Aorta (tissue), 5 donors: ENCODE measurements at regions not wholly inside any gene's neighbourhood (a gene's known extent, or its start where the extent isn't known, plus 50 kb on each side); places are given as distances from the start of the nearest gene placed in this dataset.
"Not testable (repeated sequence)": the region's sequence is repeated elsewhere in the genome, so short reads cannot be mapped to it uniquely, and the experiment has no call there.

ENCODE experiments used
- ATAC-seq: fragments of 200-7000 bp; cut with Tn5 transposase; one replicate; pipeline ENCODE4 v1.9.1; 2022; ENCODE audit warnings: moderate library complexity; ENCODE audit not compliant: low FRiP score
- DNase-seq, 2 donors: peaks; one replicate each; pipeline ENCODE4 v3.0.0-alpha.2; 2020
- H3K27ac ChIP-seq, 2 donors: one replicate each; pipeline ENCODE4 v1.5.1; 2013; ENCODE audit warnings: low read length in 2 of 2, mild to moderate bottlenecking in 2 of 2, moderate library complexity in 2 of 2, control low read depth in 1 of 2, inconsistent platforms in 1 of 2, low read depth in 1 of 2
- H3K27me3 ChIP-seq, 2 donors: one replicate each; pipeline ENCODE4 v1.6.1; 2013; ENCODE audit warnings: control low read depth in 1 of 2, low read length in 1 of 2, mild to moderate bottlenecking in 1 of 2, moderate library complexity in 1 of 2; ENCODE audit not compliant: insufficient read depth in 2 of 2, control insufficient read depth in 1 of 2
- H3K36me3 ChIP-seq, 2 donors: one replicate each; pipeline ENCODE4 v1.6.1; 2013; ENCODE audit warnings: control low read depth in 1 of 2, low read length in 1 of 2, mild to moderate bottlenecking in 1 of 2; ENCODE audit not compliant: insufficient read depth in 2 of 2, control insufficient read depth in 1 of 2
- H3K4me1 ChIP-seq, 2 donors: one replicate each; pipeline ENCODE4 v1.6.1; 2013; ENCODE audit warnings: low read length in 2 of 2, control low read depth in 1 of 2, mild to moderate bottlenecking in 1 of 2, moderate library complexity in 1 of 2; ENCODE audit not compliant: insufficient read depth in 2 of 2, control insufficient read depth in 1 of 2
- H3K4me3 ChIP-seq, 2 donors: one replicate each; pipeline ENCODE4 v1.5.1; 2013; ENCODE audit warnings: low read length in 2 of 2, control low read depth in 1 of 2, mild to moderate bottlenecking in 1 of 2
- H3K9me3 ChIP-seq: one replicate; pipeline ENCODE4 v1.6.1; 2013; ENCODE audit warnings: mild to moderate bottlenecking, low read length; ENCODE audit not compliant: control insufficient read depth
- WGBS, 2 donors: extraction: QIAGEN DNeasy Blood & Tissue Kit; methylation state at CpG; one replicate each; pipeline ENCODE4 v1.1.7; 2013; 5-methylcytosine and 5-hydroxymethylcytosine counted together
- intact Hi-C, 2 donors: fragments of 100-400 bp; cut with DNase I; formaldehyde crosslinking; loops; one replicate each; pipeline versions ENCODE4 v1.14.2 to v1.15.0; 2022
- donor health status: healthy with polysubstance abuse.
- donor health status: Bipolar disorder and iron deficiency.
- donor health status: DM: no; HTN: no; CAD: no.
- donor health status: DM: no; HTN: no; CAD: no.
- donor health status: DM: yes; HTN: yes; CAD: no.

DNA sequence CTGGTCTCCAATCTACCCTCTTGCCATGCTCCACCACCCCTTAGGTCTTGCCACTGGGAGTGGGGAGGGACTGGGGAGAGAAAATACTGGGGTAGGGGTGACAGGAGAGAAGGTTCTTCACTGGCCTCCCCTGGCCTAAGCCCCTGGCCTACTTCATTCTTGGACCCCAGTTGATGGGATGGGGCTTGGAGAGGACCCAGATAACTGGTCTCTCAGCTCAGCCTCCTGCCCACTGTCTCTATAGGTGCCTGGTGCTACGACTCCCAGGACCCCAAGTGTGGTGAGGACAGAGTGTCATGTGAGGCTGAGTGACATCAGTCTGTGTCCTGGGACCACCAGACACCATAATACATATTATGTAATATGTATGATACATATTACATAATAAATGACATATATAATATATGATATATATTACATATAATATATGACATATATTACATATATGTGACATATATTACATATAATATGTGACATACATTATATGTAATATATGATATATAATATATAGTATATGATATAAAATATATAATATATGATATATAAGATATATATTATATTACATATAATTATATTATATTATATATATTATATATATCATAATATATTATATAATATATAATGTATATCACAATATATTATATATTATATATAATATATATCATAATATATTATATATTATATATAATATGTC is 85.1 kb downstream of the USP18 start:
- H3K36me3 ChIP-seq, H3K27ac ChIP-seq, ATAC-seq, H3K9me3 ChIP-seq, DNase-seq, intact Hi-C loops, H3K4me3 ChIP-seq, H3K4me1 ChIP-seq, H3K27me3 ChIP-seq: not testable (repeated sequence)
- 91% methylated on average over 1 of the region's 1 CpG; no CpG with 5 or more reads in 1 of the 2 donors for WGBS, 2 donors

DNA sequence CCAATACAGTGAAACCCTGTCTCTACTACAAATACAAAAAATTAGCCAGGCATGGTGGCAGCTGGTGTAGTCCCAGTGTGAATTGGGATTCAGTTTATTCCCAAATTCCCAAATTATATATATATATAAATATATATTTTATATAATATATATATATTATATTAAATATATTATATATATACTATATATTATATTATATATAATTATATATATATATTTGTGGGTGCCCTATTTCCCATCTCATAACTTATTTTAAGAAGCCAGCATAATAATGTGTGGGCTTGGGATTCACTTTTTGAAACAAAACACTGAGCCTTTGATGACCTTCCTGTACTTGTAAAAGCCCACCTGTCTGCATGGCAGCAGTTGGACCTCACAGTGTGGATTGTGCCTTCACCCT is 87.4 kb downstream of the USP18 start:
- H3K4me3 ChIP-seq, H3K27ac ChIP-seq, intact Hi-C loops, DNase-seq, H3K9me3 ChIP-seq, H3K36me3 ChIP-seq, H3K27me3 ChIP-seq, H3K4me1 ChIP-seq: not testable (repeated sequence)
- ATAC-seq: peak; percentile 91
